LNCaP clone FGC (cell line): ENCODE measurements at regions not wholly inside any gene's neighbourhood (a gene's known extent, or its start where the extent isn't known, plus 50 kb on each side); places are given as distances from the start of the nearest gene placed in this dataset.

ENCODE experiments used
- DNase-seq: peaks from one replicate; pipeline ENCODE4 v3.0.0-alpha.2; 2011; ENCODE audit warnings: low read depth
- H3K4me3 ChIP-seq: 2 replicates; pipeline ENCODE4 v1.5.1; 2011; ENCODE audit warnings: mild to moderate bottlenecking, low read depth, low read length, control low read depth
- TF ChIP-seq, protein P1 (sequence below): IDR thresholded peaks from 2 replicates; pipeline ENCODE4 v1.5.1; 2012; ENCODE audit warnings: mild to moderate bottlenecking; ENCODE audit not compliant: control insufficient read depth, insufficient read depth; ENCODE audit errors: extremely low read depth

GRCh38 chr5:173481821-173482220 lies 134.6 kb downstream of the BOD1 start:
- TF ChIP-seq, protein P1, sequence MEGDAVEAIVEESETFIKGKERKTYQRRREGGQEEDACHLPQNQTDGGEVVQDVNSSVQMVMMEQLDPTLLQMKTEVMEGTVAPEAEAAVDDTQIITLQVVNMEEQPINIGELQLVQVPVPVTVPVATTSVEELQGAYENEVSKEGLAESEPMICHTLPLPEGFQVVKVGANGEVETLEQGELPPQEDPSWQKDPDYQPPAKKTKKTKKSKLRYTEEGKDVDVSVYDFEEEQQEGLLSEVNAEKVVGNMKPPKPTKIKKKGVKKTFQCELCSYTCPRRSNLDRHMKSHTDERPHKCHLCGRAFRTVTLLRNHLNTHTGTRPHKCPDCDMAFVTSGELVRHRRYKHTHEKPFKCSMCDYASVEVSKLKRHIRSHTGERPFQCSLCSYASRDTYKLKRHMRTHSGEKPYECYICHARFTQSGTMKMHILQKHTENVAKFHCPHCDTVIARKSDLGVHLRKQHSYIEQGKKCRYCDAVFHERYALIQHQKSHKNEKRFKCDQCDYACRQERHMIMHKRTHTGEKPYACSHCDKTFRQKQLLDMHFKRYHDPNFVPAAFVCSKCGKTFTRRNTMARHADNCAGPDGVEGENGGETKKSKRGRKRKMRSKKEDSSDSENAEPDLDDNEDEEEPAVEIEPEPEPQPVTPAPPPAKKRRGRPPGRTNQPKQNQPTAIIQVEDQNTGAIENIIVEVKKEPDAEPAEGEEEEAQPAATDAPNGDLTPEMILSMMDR = no peak
- no peak overlapping the region for H3K4me3 ChIP-seq
- no peak for DNase-seq

DNA sequence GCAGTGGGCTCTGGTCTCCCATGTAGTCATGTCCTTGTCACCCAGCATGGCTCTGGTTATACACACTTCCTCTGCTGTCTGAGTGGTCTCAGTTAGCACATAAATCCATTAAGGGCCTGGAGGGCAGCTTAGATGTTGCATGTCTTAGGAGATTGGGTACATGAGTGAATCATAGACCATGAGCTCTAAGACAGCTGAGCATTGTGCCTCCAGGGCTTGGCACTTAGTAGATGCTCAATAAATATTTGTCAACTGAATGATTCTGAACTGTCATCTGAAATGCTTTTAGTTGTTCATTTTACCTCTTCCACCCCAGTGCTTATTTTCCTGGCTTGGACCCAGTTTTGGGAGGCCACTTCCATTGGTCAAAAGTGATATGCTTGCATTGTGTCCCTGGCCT lies 135.6 kb downstream of the BOD1 start:
- H3K4me3 ChIP-seq = no peak overlapping the region
- TF ChIP-seq, protein P1 = no peak
- no peak for DNase-seq

GRCh38 chr5:173479711-173480110 lies 136.7 kb downstream of the BOD1 start:
- DNase-seq = no peak
- H3K4me3 ChIP-seq = no peak overlapping the region
- TF ChIP-seq, protein P1 = no peak

DNA sequence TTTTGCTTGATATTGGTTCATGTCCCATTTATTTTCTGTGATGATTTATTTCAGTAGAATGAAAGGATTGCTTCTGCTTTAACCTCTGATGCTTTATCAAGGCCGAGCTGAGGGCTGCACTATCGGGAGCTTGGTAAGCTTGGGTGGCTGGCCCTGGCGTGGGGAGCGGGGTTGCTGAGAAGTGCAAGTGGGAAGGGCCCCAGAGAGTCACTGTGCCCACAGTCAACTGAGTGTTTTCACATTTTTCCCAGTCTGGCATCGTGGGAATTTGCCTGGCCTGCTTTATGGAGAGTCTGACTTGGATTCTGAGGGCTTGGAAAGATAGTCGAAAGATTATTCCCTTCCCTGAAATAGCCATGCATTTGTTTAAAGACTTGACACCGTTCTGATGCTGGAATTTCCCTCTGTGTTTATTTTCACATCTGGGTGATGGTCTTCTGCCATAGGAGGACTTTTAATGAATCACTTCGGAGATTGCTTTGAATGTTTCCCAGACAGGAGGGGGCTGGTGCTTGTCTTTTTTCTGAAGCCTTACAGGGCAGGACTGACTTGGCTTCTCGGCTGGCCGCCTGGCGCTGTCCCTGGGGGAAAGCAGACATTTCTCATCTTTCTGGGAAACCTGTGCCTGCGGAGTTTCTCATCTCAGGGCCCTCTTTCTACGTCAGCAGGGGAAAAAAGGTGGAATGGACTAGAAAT lies 139.0 kb downstream of the BOD1 start:
- no peak overlapping the region for H3K4me3 ChIP-seq
- TF ChIP-seq, protein P1 = no peak
- no peak for DNase-seq

- no peak overlapping the region for H3K4me3 ChIP-seq
- TF ChIP-seq, protein P1 = no peak
- no peak for DNase-seq
Observed at GRCh38 chr5:173475780-173476179, 140.7 kb downstream of the BOD1 start.

DNA sequence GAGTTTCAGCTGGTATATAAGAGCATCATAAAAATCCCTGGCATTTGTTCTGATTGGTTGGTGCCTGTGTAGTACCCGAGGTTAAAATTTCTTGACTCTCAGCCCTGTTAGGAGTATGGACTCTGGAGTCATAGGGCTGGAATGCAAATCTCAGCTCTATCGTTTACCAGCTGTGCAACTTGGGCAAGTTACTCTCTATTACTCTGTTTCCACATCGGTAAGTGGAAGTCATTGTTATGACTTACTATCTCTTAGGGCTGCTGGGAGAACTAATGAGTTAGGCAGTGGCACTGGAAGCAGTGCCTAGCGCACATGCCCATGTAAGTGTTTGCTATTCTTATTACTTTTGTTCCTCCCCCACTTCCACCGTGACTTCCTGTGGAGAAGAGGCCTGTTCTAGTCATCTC lies 141.6 kb downstream of the BOD1 start:
- TF ChIP-seq, protein P1 = no peak
- no peak overlapping the region for H3K4me3 ChIP-seq
- DNase-seq = no peak

- DNase-seq = no peak
- TF ChIP-seq, protein P1 = no peak
- no peak overlapping the region for H3K4me3 ChIP-seq
Observed at GRCh38 chr5:173473288-173473687, 143.2 kb downstream of the BOD1 start.
